Naive thymus-derived CD8-positive, alpha-beta T cell (primary cell): ENCODE measurements at regions not wholly inside any gene's neighbourhood (a gene's known extent, or its start where the extent isn't known, plus 50 kb on each side); places are given as distances from the start of the nearest gene placed in this dataset.

ENCODE experiments used
- ATAC-seq, 2 donors: fragments of 150-1000 bp; cut with Tn5 transposase in 1 of 2; sonication (Bioruptor Pico), chemical (Tn5 transposase) in 1 of 2; 1 replicate in 1 of 2; 2 replicates in 1 of 2; pipeline ENCODE4 v1.10.0; 2021; ENCODE audit warnings: mild to moderate bottlenecking in 2 of 2, moderate library complexity in 2 of 2
- POLR2A ChIA-PET: fragments of 350-600 bp; sonication (Branson Sonifier 250); formaldehyde crosslinking; loops from one replicate; lab custom pipeline; 2021; ENCODE audit warnings: antibody characterized with exemption; lab: Charles Lee
- DNase-seq, 10 donors: peaks; one replicate each; pipeline versions ENCODE4 v3.0.0 to v3.0.0-alpha.2; 2020 to 2022
- H3K27ac Mint-ChIP-seq, 10 donors: one replicate each; pipeline ENCODE4 v1.8.0; 2020 to 2022; ENCODE audit warnings: mild to moderate bottlenecking in 10 of 10, mixed read lengths in 10 of 10, moderate library complexity in 4 of 10, inconsistent platforms in 1 of 10
- H3K27me3 Mint-ChIP-seq, 5 donors: one replicate each; pipeline ENCODE4 v1.8.0; 2021 to 2022; ENCODE audit warnings: mixed read lengths in 5 of 5
- H3K36me3 Mint-ChIP-seq, 3 donors: one replicate each; pipeline ENCODE4 v1.8.0; 2020 to 2022; ENCODE audit warnings: mixed read lengths in 3 of 3, mild to moderate bottlenecking in 2 of 3, inconsistent platforms in 1 of 3
- H3K4me1 Mint-ChIP-seq, 4 donors: one replicate each; pipeline ENCODE4 v1.8.0; 2021 to 2022; ENCODE audit warnings: mixed read lengths in 4 of 4
- H3K4me3 Mint-ChIP-seq, 10 donors: one replicate each; pipeline ENCODE4 v1.8.0; 2020 to 2022; ENCODE audit warnings: mild to moderate bottlenecking in 10 of 10, mixed read lengths in 10 of 10, moderate library complexity in 6 of 10, inconsistent platforms in 1 of 10
- H3K9me3 Mint-ChIP-seq, 9 donors: one replicate each; pipeline ENCODE4 v1.8.0; 2020 to 2022; ENCODE audit warnings: mixed read lengths in 9 of 9, mild to moderate bottlenecking in 3 of 9, inconsistent platforms in 1 of 9, moderate library complexity in 1 of 9

- no peak for ATAC-seq
- POLR2A ChIA-PET: interaction anchor here (0.7 kb wide), 1 partner anchor 315 kb away, joined by 3 read pairs; no protein-coding TSS in a partner anchor
- H3K36me3 Mint-ChIP-seq: no peaks in the 10 kb centered on the region
Measured at GRCh38 chr6:134537146-134537555, 219.2 kb upstream of the SGK1 start.

DNA sequence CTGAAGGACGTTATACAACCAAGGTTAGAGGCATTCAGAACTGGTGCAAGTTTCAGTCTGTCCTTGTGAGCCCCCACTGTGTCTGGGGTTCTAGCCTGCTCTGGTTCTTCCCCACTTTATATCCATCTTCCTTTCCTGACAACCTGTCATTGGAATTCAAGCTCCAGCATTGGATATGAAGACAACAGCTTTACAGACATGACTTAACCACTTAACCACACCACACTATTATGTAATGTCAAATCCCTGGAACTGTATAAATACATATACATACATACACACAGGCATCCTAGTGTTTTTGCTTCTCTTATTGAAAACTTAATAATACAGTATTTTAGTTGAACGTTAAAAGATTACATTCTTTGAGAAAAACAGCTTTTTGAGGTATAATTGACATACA is 217.9 kb upstream of the SGK1 start:
- no peak for DNase-seq
- peaks cover 0 to 2% (median 0%) of the 10 kb centered on the region in 5 donors for H3K27me3 Mint-ChIP-seq
- no peaks in the 10 kb centered on the region for H3K9me3 Mint-ChIP-seq
- H3K4me3 Mint-ChIP-seq: no peak overlapping the region
- no peaks in the 10 kb centered on the region for H3K36me3 Mint-ChIP-seq
- ATAC-seq: no peak
- no peak overlapping the region for H3K27ac Mint-ChIP-seq
- POLR2A ChIA-PET: no interaction called here
- peaks cover 31 to 63% (median 41%) of the 10 kb centered on the region in 4 donors for H3K4me1 Mint-ChIP-seq

More at GRCh38 chr6:134537146-134537555, 219.2 kb upstream of the SGK1 start:
- H3K4me3 Mint-ChIP-seq: no peak overlapping the region
- no peak overlapping the region for H3K27ac Mint-ChIP-seq
- no peak for DNase-seq
- peaks cover 0 to 2% (median 0%) of the 10 kb centered on the region in 5 donors for H3K27me3 Mint-ChIP-seq
- H3K9me3 Mint-ChIP-seq: no peaks in the 10 kb centered on the region
- H3K4me1 Mint-ChIP-seq: peaks cover 28 to 59% (median 41%) of the 10 kb centered on the region in 4 donors

DNA sequence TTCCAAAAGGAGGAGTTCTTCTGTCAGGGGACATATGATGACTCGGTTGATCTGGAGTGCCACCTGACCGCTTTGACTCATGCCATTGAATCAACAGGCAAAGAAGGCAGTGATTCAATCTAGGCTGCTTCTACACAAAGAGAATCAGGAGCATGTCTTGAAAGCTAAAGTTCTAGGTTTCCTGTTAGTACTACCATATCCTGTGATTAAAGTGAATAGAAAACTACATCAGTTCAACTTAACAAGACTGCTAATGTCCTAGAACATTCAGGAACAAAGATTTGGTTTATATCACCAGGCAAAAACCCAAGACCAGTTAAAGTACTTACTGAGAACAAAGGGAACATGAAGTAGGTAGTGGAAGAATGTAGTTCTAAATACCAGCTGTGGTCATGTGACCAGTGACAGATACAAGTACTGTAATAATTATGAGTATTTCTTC is 216.8 kb upstream of the SGK1 start:
- Mint-ChIP-seq H3K36me3 (no peaks in the 10 kb centered on the region), H3K27me3 (peaks cover 0 to under 1% (median 0%) of the 10 kb centered on the region in 5 donors), H3K9me3 (peaks cover 0 to 2% (median 0%) of the 10 kb centered on the region in 9 donors), H3K4me3 (peak overlapping the region in 6 of 10 donors; percentile 11 to 68 (median 31)), H3K4me1 (peaks cover 25 to 59% (median 37%) of the 10 kb centered on the region in 4 donors), H3K27ac (peak overlapping the region; percentile 30 to 85 (median 73))
- ATAC-seq (peak; percentile 54 to 59), DNase-seq (peak in 2 of 10 donors; percentile 40 to 44)
- POLR2A ChIA-PET: interaction anchor here (1.2 kb wide), 1 partner anchor 10 kb away, joined by 8 read pairs; no protein-coding TSS in a partner anchor

GRCh38 chr6:134533991-134534390 is 216.1 kb upstream of the SGK1 start:
- peak overlapping the region in 2 of 10 donors; percentile 30 to 31 for H3K27ac Mint-ChIP-seq
- DNase-seq (no peak), ATAC-seq (no peak)
- peak overlapping the region in 1 of 10 donors; percentile 29 for H3K4me3 Mint-ChIP-seq
- peaks cover 0 to 2% (median 0%) of the 10 kb centered on the region in 9 donors for H3K9me3 Mint-ChIP-seq
- H3K36me3 Mint-ChIP-seq: no peaks in the 10 kb centered on the region
- POLR2A ChIA-PET: interaction anchor here (0.6 to 1.2 kb wide), 2 partner anchors 10 to 133 kb away, joined by 4 to 8 read pairs; no protein-coding TSS in a partner anchor
- peaks cover 28 to 62% (median 40%) of the 10 kb centered on the region in 4 donors for H3K4me1 Mint-ChIP-seq
- H3K27me3 Mint-ChIP-seq: no peaks in the 10 kb centered on the region

DNA sequence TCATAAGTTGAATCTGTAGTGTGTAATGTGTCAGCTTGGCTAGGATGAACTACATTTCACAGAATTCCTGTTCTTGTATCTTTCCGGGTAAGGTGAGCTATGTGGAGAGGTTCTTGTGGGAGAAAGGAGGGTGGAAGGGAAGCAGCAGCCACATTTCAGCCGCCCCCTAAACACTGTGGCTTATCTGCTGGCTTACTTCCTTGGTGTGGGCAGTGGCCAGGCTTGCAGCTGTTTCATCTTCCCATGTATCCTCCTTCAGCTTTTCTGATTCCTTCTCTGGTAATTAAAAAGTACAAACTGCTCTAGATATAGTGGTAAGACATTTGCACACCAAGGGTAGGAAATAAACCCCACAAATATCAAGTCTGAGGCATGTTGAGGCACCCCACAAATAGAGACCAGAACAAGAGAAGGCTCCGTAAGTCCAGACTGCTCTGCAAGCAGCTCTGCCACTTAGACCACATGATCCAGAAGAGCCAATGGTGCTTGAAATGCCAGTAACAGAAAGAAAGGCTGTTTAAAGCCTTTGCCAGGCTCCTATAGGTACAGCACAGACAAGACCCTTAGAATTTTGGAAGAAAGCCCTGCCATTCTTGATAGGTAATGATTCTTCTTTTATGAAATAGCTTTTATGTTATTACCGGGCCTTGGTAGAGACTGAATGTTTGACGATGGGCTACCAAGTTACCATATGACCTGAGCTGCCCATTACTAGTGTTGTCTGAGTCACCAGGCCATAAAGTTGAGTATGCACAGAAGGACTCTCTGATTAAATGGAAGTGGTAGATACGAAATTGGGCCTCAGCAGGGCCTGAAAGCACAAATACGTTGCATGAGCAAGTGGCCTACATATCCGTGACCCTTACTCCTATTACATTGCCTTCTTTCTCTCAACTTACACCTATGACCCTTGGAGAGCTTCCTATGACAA is 215.0 kb upstream of the SGK1 start:
- DNase-seq (no peak), ATAC-seq (no peak)
- Mint-ChIP-seq H3K27ac (peak overlapping the region in 3 of 10 donors; percentile 23 to 45 (median 36)), H3K9me3 (peaks cover 0 to 2% (median 0%) of the 10 kb centered on the region in 9 donors), H3K27me3 (no peaks in the 10 kb centered on the region), H3K36me3 (no peaks in the 10 kb centered on the region), H3K4me1 (peaks cover 28 to 62% (median 40%) of the 10 kb centered on the region in 4 donors), H3K4me3 (no peak overlapping the region)
- POLR2A ChIA-PET: interaction anchor here (0.7 kb wide), 2 partner anchors 359 to 449 kb away, joined by 3 read pairs; no protein-coding TSS in a partner anchor

GRCh38 chr6:134531611-134532010 is 213.7 kb upstream of the SGK1 start:
- ATAC-seq: no peak
- no peak overlapping the region for H3K27ac Mint-ChIP-seq
- H3K4me3 Mint-ChIP-seq: no peak overlapping the region

GRCh38 chr6:134531188-134531551 is 213.3 kb upstream of the SGK1 start:
- H3K9me3 Mint-ChIP-seq: peaks cover 0 to 2% (median 0%) of the 10 kb centered on the region in 9 donors
- DNase-seq (no peak), ATAC-seq (no peak)
- H3K4me1 Mint-ChIP-seq: peaks cover 28 to 59% (median 39%) of the 10 kb centered on the region in 4 donors
- POLR2A ChIA-PET: no interaction called here
- H3K36me3 Mint-ChIP-seq: no peaks in the 10 kb centered on the region
- no peaks in the 10 kb centered on the region for H3K27me3 Mint-ChIP-seq
- no peak overlapping the region for H3K4me3 Mint-ChIP-seq
- peak overlapping the region in 1 of 10 donors; percentile 2 for H3K27ac Mint-ChIP-seq

More at GRCh38 chr6:134531611-134532010, 213.7 kb upstream of the SGK1 start:
- Mint-ChIP-seq H3K9me3 (peaks cover 0 to 2% (median 0%) of the 10 kb centered on the region in 9 donors), H3K36me3 (no peaks in the 10 kb centered on the region), H3K4me1 (peaks cover 28 to 62% (median 40%) of the 10 kb centered on the region in 4 donors), H3K27me3 (no peaks in the 10 kb centered on the region)
- no peak for DNase-seq
- POLR2A ChIA-PET: no interaction called here

DNA sequence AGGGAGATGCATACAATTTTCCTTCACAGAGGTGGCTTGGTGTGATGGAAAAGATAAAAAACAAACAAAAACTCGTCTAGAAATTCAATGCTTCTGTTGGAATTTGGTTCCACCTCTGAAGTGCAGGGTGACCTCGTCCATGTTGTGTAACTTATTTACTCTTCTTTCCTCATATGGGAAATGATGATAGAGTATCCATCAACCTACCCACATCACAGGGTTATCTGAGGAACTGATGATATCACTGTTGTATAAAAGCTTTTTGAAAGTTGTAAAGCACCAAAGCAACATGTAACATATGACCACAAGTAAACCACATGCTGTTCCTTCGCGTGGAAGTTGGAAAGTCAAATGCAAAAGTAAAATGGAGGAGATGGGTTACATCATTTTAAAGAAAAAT is 212.0 kb upstream of the SGK1 start:
- DNase-seq (peak in 6 of 10 donors; percentile 15 to 78 (median 44)), ATAC-seq (peak; percentile 76 to 92)
- Mint-ChIP-seq H3K36me3 (no peaks in the 10 kb centered on the region), H3K4me3 (peak overlapping the region in 2 of 10 donors; percentile 5 to 8), H3K4me1 (peaks cover 25 to 54% (median 36%) of the 10 kb centered on the region in 4 donors), H3K27ac (peak overlapping the region in 9 of 10 donors; percentile 17 to 92 (median 80)), H3K9me3 (peaks cover 0 to 2% (median 0%) of the 10 kb centered on the region in 9 donors), H3K27me3 (no peaks in the 10 kb centered on the region)
- POLR2A ChIA-PET: interaction anchor here (0.6 to 0.9 kb wide), 2 partner anchors 8 to 261 kb away, joined by 3 read pairs; no protein-coding TSS in a partner anchor

- POLR2A ChIA-PET: interaction anchor here (0.6 to 0.9 kb wide), 3 partner anchors 8 to 260 kb away, joined by 3 to 5 read pairs (median 3); no protein-coding TSS in a partner anchor
- Mint-ChIP-seq H3K27me3 (no peaks in the 10 kb centered on the region), H3K9me3 (peaks cover 0 to 2% (median 0%) of the 10 kb centered on the region in 9 donors), H3K4me3 (peak overlapping the region in 3 of 10 donors; percentile 1 to 22 (median 16)), H3K36me3 (no peaks in the 10 kb centered on the region), H3K4me1 (peaks cover 20 to 54% (median 32%) of the 10 kb centered on the region in 4 donors), H3K27ac (peak overlapping the region in 8 of 10 donors; percentile 17 to 92 (median 84))
- no peak for ATAC-seq
- DNase-seq: no peak
Measured at GRCh38 chr6:134529305-134529704, 211.4 kb upstream of the SGK1 start.

GRCh38 chr6:134527108-134527787 is 209.3 kb upstream of the SGK1 start:
- no peak for DNase-seq
- H3K4me1 Mint-ChIP-seq: peaks cover 19 to 51% (median 35%) of the 10 kb centered on the region in 4 donors
- H3K4me3 Mint-ChIP-seq: no peak overlapping the region
- H3K27ac Mint-ChIP-seq: peak overlapping the region in 4 of 10 donors; percentile 12 to 66 (median 19)
- peaks cover 0 to 2% (median 0%) of the 10 kb centered on the region in 9 donors for H3K9me3 Mint-ChIP-seq
- no peak for ATAC-seq
- POLR2A ChIA-PET: no interaction called here
- no peaks in the 10 kb centered on the region for H3K27me3 Mint-ChIP-seq
- H3K36me3 Mint-ChIP-seq: no peaks in the 10 kb centered on the region

DNA sequence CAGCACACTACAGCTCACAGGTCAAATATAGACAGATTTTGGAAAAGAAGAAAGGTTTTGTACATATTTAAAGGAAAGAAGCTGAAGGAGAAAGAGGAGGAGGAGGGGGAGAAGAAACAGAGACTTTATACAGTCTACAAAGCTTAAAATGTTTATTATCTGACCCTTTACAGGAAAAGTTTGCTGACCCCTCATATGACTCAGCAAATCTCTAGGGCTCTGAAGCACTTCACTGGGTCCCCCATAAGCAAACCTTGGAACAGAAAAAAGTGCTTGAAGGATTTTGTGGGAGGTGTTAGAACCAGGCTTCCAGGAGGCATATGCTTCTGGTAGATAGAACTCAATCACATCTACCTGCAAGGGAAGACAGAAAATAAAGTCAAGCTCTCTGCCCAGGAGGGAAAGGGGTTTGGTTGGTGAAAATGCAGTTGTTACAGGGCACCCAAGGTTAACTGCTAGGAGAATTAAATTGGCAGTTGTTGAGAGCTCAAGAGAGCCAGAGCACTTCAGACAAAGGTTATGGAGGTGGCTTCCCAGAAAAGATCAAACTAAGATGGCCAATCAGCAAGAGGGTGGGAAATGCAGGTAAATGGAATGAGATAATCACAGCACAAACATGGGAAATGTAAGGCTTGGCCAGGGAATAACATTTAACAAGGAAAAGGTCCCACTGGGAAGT is 207.4 kb upstream of the SGK1 start:
- peaks cover 0 to 2% (median 0%) of the 10 kb centered on the region in 9 donors for H3K9me3 Mint-ChIP-seq
- peaks cover 0 to 2% (median 0%) of the 10 kb centered on the region in 5 donors for H3K27me3 Mint-ChIP-seq
- H3K4me1 Mint-ChIP-seq: peaks cover 21 to 55% (median 38%) of the 10 kb centered on the region in 4 donors
- H3K4me3 Mint-ChIP-seq: no peak overlapping the region
- no peak for DNase-seq
- POLR2A ChIA-PET: interaction anchor here (0.6 to 2.3 kb wide), 4 partner anchors 9 to 347 kb away, joined by 3 to 8 read pairs (median 5); no protein-coding TSS in a partner anchor
- H3K27ac Mint-ChIP-seq: peak overlapping the region in 4 of 10 donors; percentile 40 to 96 (median 67)
- H3K36me3 Mint-ChIP-seq: no peaks in the 10 kb centered on the region
- ATAC-seq: no peak
